ENCODE measurements at regions not wholly inside any gene's neighbourhood (a gene's known extent, or its start where the extent isn't known, plus 50 kb on each side); places are given as distances from the start of the nearest gene placed in this dataset.

- H3K23ac ChIP-seq (ENCODE audit: insufficient read length), result no peak overlapping the region
- no peaks in the 10 kb centered on the region for H3K79me1 ChIP-seq (ENCODE audit: low read depth, low read length)
- no peaks in the 10 kb centered on the region for H3K27me3 ChIP-seq (replicated peaks in 1 of 4; ENCODE audit: control insufficient read depth in 3 of 4, extremely low read depth in 1 of 4, insufficient read depth in 3 of 4, low read length in 3 of 4)
- no peak for DNase-seq (ENCODE audit: low read depth in 1 of 2, low spot score in 2 of 2)
- H2AFZ ChIP-seq (ENCODE audit: low read length), result no peak overlapping the region
- no peak overlapping the region for H3K27ac ChIP-seq (ENCODE audit: low read depth, low read length)
- no peak overlapping the region for H2BK20ac ChIP-seq (ENCODE audit: low read length)
- no peak overlapping the region for H2AK5ac ChIP-seq (ENCODE audit: low read depth, low read length)
- no peaks in the 10 kb centered on the region for H3K36me3 ChIP-seq (ENCODE audit: control insufficient read depth in 2 of 4, insufficient read depth in 4 of 4, low read length in 3 of 4)
- no peak overlapping the region for H3K4me3 ChIP-seq (ENCODE audit: extremely low read depth in 1 of 4, insufficient read depth in 2 of 4, low read depth in 3 of 4, low read length in 4 of 4)
- no peak overlapping the region for H4K8ac ChIP-seq (ENCODE audit: extremely low read depth, insufficient read depth, low read length)
- no peak for FAIRE-seq
- H3K56ac ChIP-seq (replicated peaks; ENCODE audit: insufficient read length, low read depth, low read length), result no peak overlapping the region
- no peak overlapping the region for H2BK5ac ChIP-seq (ENCODE audit: low read depth, low read length)
- H3K18ac ChIP-seq (ENCODE audit: extremely low read depth, low read length), result no peak overlapping the region
- whole genome bisulfite sequencing, 2 experiments (ENCODE audit: extremely low coverage in 1 of 2, insufficient coverage in 1 of 2, insufficient read length in 1 of 2, insufficient replicate concordance in 2 of 2, low coverage in 1 of 2, low lambda C conversion rate in 2 of 2, missing lambda C conversion rate in 1 of 2), result 91% methylated on average over 7 of the region's 7 CpGs; no CpG with 5 or more reads in 1 of the 2 experiments
- H2BK15ac ChIP-seq (ENCODE audit: low read length), result no peak overlapping the region
- H3K23me2 ChIP-seq (ENCODE audit: low read depth, low read length), result no peaks in the 10 kb centered on the region
- CTCF ChIA-PET (ENCODE audit: partially characterized antibody), result interaction anchor here (1.8 kb wide), 1 partner anchor 12 kb away, joined by 6 read pairs; no protein-coding TSS in a partner anchor
- no peak overlapping the region for H3K4ac ChIP-seq (replicated peaks; ENCODE audit: insufficient read length, low read depth, low read length)
- no peaks in the 10 kb centered on the region for H4K20me1 ChIP-seq (replicated peaks in 1 of 2; ENCODE audit: control insufficient read depth in 1 of 2, insufficient read depth in 2 of 2, low read length in 2 of 2)
- no peaks in the 10 kb centered on the region for H3K9me3 ChIP-seq (ENCODE audit: insufficient read depth in 2 of 2, low read depth in 1 of 2, low read length in 1 of 2)
- H3K14ac ChIP-seq (ENCODE audit: insufficient read length), result no peak overlapping the region
- H3K4me1 ChIP-seq (replicated peaks in 1 of 4; ENCODE audit: control insufficient read depth in 3 of 4, insufficient read depth in 4 of 4, low read length in 3 of 4), result peaks cover 2 to 13% (median 3%) of the 10 kb centered on the region in 4 experiments; a peak in 6 of 7 replicates
- no peak overlapping the region for H3K9ac ChIP-seq (replicated peaks in 1 of 4; ENCODE audit: extremely low read depth in 1 of 4, low read depth in 3 of 4, low read length in 3 of 4)
- POLR2A ChIA-PET (ENCODE audit: partially characterized antibody), result no interaction called here
- no peaks in the 10 kb centered on the region for H3K79me2 ChIP-seq (ENCODE audit: control insufficient read depth in 1 of 2, insufficient read depth in 2 of 2, low read length in 2 of 2)
- H2BK120ac ChIP-seq (replicated peaks; ENCODE audit: low read depth, low read length), result no peak overlapping the region
- H2BK12ac ChIP-seq (ENCODE audit: low read depth, low read length), result no peak overlapping the region
- no peak overlapping the region for H4K5ac ChIP-seq (ENCODE audit: insufficient read length, low read depth, low read length)
- no peak overlapping the region for H4K91ac ChIP-seq (replicated peaks; ENCODE audit: insufficient read length, low read length)
- H3K4me2 ChIP-seq (ENCODE audit: insufficient read depth in 1 of 2, low read depth in 2 of 2, low read length in 2 of 2), result no peak overlapping the region
- TF ChIP-seq GTF2F1 (IDR thresholded peaks at IDR 0.05; ENCODE audit: borderline replicate concordance, low read depth, low read length) (no peak), SIX5 (IDR thresholded peaks at IDR 0.05; ENCODE audit: low read depth, low read length) (no peak), SUZ12 (IDR thresholded peaks at IDR 0.05; ENCODE audit: low read length) (no peak), TCF12 (IDR thresholded peaks at IDR 0.05; ENCODE audit: low read depth, low read length) (no peak), CTCF (IDR thresholded peaks at IDR 0.05; ENCODE audit: control extremely low read depth in 1 of 3, insufficient read depth in 1 of 3, low read depth in 1 of 3, low read length in 3 of 3) (peak in 2 of 3 experiments; percentile 6 to 17; a peak in 2 of 4 replicates), TBP (IDR thresholded peaks at IDR 0.05; ENCODE audit: low read depth, low read length) (no peak), USF2 (IDR thresholded peaks at IDR 0.05; ENCODE audit: low read length) (no peak), SIRT6 (IDR thresholded peaks at IDR 0.05; ENCODE audit: low read length) (no peak), MAFK (IDR thresholded peaks at IDR 0.05; ENCODE audit: low read depth, low read length) (no peak), SRF (IDR thresholded peaks at IDR 0.05; ENCODE audit: low read depth, low read length) (no peak), KDM4A (IDR thresholded peaks at IDR 0.05; ENCODE audit: low read depth, low read length, severe bottlenecking) (no peak)
Observed at GRCh38 chr19:32264568-32264967, 80.8 kb upstream of the ZNF507 start.
